HepG2 (cell line): ENCODE measurements at regions not wholly inside any gene's neighbourhood (a gene's known extent, or its start where the extent isn't known, plus 50 kb on each side); places are given as distances from the start of the nearest gene placed in this dataset.

Experiments used
- CREB1 ChIP-seq, 2 experiments: fragments of 450-650 bp in 1 of 2; IDR thresholded peaks; 2 replicates each; pipeline ENCODE4 v1.6.1; 2016 to 2017; ENCODE audit warnings: control low read depth in 1 of 2, mild to moderate bottlenecking in 1 of 2, missing compliant biosample characterization in 1 of 2, missing genetic modification characterization in 1 of 2
- EZH2 ChIP-seq: conservative IDR thresholded peaks from 2 replicates; pipeline ENCODE4 v1.6.1; 2012; ENCODE audit warnings: mild to moderate bottlenecking, low read depth, low read length, moderate library complexity
- HCFC1 ChIP-seq: fragments of 150-350 bp; IDR thresholded peaks from 2 replicates; pipeline ENCODE4 v1.6.1; 2014; ENCODE audit warnings: low read depth, low read length
- PHF8 ChIP-seq: sonication (generic); formaldehyde crosslinking; IDR thresholded peaks from 2 replicates; pipeline ENCODE4 v1.5.0; 2020; ENCODE audit warnings: missing genetic modification reagents
- ZBTB8A ChIP-seq: sonication (generic); formaldehyde crosslinking; IDR thresholded peaks from 2 replicates; pipeline ENCODE4 v1.4.0; 2020; ENCODE audit warnings: mild to moderate bottlenecking, low read depth, missing genetic modification reagents, borderline replicate concordance
- TF ChIP-seq, protein P1 (sequence below): sonication (generic); formaldehyde crosslinking; IDR thresholded peaks from 2 replicates; pipeline ENCODE4 v1.4.0; 2020; ENCODE audit warnings: missing genetic modification reagents
- TF ChIP-seq, protein P2 (sequence below): sonication (generic); formaldehyde crosslinking; IDR thresholded peaks from 2 replicates; pipeline ENCODE4 v1.4.0; 2020; ENCODE audit warnings: missing genetic modification reagents
- TF ChIP-seq, protein P3 (sequence below): sonication (generic); formaldehyde crosslinking; conservative IDR thresholded peaks from 2 replicates; pipeline ENCODE4 v1.8.1; 2023; ENCODE audit warnings: missing genetic modification reagents
- TF ChIP-seq, protein P4 (sequence below): sonication (generic); formaldehyde crosslinking; IDR thresholded peaks from 2 replicates; pipeline ENCODE4 v1.4.0; 2020; ENCODE audit warnings: missing genetic modification reagents
- TF ChIP-seq, protein P5 (sequence below): sonication (generic); formaldehyde crosslinking; IDR thresholded peaks from 2 replicates; pipeline ENCODE4 v1.5.0; 2020; ENCODE audit warnings: mild to moderate bottlenecking, missing genetic modification reagents, moderate library complexity
- TF ChIP-seq, protein P6 (sequence below): sonication (generic); formaldehyde crosslinking; IDR thresholded peaks from 2 replicates; pipeline ENCODE4 v1.4.0; 2020; ENCODE audit warnings: missing genetic modification reagents, borderline replicate concordance

DNA sequence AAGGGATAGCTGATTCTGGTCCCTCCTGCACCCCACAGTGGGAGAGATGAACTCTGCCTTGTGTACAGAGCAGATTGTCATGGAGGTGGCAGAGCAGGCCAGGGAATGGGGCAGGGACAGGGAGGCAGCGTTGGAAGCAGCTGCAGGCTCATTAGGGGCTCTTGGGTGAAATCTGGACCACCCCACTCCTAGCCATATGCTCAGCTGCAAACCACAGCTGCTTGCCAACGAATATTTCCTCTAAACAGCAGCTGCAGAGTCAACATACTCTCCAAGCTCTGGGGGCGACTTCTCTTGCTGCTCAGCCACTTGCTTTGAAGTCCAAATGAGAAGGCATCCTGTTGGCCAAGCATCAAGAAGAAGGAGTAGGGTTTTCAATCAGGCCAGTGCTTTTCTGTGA lies 302.3 kb upstream of the AUTS2 start:
- TF ChIP-seq, protein P1, sequence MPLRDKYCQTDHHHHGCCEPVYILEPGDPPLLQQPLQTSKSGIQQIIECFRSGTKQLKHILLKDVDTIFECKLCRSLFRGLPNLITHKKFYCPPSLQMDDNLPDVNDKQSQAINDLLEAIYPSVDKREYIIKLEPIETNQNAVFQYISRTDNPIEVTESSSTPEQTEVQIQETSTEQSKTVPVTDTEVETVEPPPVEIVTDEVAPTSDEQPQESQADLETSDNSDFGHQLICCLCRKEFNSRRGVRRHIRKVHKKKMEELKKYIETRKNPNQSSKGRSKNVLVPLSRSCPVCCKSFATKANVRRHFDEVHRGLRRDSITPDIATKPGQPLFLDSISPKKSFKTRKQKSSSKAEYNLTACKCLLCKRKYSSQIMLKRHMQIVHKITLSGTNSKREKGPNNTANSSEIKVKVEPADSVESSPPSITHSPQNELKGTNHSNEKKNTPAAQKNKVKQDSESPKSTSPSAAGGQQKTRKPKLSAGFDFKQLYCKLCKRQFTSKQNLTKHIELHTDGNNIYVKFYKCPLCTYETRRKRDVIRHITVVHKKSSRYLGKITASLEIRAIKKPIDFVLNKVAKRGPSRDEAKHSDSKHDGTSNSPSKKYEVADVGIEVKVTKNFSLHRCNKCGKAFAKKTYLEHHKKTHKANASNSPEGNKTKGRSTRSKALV (CRISPR knock-in tag) = no peak
- TF ChIP-seq, protein P2, sequence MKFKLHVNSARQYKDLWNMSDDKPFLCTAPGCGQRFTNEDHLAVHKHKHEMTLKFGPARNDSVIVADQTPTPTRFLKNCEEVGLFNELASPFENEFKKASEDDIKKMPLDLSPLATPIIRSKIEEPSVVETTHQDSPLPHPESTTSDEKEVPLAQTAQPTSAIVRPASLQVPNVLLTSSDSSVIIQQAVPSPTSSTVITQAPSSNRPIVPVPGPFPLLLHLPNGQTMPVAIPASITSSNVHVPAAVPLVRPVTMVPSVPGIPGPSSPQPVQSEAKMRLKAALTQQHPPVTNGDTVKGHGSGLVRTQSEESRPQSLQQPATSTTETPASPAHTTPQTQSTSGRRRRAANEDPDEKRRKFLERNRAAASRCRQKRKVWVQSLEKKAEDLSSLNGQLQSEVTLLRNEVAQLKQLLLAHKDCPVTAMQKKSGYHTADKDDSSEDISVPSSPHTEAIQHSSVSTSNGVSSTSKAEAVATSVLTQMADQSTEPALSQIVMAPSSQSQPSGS (CRISPR knock-in tag) = no peak
- no peak for TF ChIP-seq CREB1 (IDR thresholded peaks at IDR 0.05)
- TF ChIP-seq CREB1 (CRISPR knock-in tag; IDR thresholded peaks at IDR 0.05) = no peak
- TF ChIP-seq, protein P3, sequence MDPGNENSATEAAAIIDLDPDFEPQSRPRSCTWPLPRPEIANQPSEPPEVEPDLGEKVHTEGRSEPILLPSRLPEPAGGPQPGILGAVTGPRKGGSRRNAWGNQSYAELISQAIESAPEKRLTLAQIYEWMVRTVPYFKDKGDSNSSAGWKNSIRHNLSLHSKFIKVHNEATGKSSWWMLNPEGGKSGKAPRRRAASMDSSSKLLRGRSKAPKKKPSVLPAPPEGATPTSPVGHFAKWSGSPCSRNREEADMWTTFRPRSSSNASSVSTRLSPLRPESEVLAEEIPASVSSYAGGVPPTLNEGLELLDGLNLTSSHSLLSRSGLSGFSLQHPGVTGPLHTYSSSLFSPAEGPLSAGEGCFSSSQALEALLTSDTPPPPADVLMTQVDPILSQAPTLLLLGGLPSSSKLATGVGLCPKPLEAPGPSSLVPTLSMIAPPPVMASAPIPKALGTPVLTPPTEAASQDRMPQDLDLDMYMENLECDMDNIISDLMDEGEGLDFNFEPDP = no peak
- TF ChIP-seq, protein P4, sequence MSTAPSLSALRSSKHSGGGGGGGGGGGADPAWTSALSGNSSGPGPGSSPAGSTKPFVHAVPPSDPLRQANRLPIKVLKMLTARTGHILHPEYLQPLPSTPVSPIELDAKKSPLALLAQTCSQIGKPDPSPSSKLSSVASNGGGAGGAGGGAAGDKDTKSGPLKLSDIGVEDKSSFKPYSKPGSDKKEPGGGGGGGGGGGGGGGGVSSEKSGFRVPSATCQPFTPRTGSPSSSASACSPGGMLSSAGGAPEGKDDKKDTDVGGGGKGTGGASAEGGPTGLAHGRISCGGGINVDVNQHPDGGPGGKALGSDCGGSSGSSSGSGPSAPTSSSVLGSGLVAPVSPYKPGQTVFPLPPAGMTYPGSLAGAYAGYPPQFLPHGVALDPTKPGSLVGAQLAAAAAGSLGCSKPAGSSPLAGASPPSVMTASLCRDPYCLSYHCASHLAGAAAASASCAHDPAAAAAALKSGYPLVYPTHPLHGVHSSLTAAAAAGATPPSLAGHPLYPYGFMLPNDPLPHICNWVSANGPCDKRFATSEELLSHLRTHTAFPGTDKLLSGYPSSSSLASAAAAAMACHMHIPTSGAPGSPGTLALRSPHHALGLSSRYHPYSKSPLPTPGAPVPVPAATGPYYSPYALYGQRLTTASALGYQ (CRISPR knock-in tag) = no peak
- no peak for TF ChIP-seq PHF8 (CRISPR knock-in tag)
- no peak for TF ChIP-seq HCFC1
- TF ChIP-seq, protein P5, sequence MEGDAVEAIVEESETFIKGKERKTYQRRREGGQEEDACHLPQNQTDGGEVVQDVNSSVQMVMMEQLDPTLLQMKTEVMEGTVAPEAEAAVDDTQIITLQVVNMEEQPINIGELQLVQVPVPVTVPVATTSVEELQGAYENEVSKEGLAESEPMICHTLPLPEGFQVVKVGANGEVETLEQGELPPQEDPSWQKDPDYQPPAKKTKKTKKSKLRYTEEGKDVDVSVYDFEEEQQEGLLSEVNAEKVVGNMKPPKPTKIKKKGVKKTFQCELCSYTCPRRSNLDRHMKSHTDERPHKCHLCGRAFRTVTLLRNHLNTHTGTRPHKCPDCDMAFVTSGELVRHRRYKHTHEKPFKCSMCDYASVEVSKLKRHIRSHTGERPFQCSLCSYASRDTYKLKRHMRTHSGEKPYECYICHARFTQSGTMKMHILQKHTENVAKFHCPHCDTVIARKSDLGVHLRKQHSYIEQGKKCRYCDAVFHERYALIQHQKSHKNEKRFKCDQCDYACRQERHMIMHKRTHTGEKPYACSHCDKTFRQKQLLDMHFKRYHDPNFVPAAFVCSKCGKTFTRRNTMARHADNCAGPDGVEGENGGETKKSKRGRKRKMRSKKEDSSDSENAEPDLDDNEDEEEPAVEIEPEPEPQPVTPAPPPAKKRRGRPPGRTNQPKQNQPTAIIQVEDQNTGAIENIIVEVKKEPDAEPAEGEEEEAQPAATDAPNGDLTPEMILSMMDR (CRISPR knock-in tag) = no peak
- no peak for TF ChIP-seq ZBTB8A (CRISPR knock-in tag)
- no peak for TF ChIP-seq EZH2
- TF ChIP-seq, protein P6, sequence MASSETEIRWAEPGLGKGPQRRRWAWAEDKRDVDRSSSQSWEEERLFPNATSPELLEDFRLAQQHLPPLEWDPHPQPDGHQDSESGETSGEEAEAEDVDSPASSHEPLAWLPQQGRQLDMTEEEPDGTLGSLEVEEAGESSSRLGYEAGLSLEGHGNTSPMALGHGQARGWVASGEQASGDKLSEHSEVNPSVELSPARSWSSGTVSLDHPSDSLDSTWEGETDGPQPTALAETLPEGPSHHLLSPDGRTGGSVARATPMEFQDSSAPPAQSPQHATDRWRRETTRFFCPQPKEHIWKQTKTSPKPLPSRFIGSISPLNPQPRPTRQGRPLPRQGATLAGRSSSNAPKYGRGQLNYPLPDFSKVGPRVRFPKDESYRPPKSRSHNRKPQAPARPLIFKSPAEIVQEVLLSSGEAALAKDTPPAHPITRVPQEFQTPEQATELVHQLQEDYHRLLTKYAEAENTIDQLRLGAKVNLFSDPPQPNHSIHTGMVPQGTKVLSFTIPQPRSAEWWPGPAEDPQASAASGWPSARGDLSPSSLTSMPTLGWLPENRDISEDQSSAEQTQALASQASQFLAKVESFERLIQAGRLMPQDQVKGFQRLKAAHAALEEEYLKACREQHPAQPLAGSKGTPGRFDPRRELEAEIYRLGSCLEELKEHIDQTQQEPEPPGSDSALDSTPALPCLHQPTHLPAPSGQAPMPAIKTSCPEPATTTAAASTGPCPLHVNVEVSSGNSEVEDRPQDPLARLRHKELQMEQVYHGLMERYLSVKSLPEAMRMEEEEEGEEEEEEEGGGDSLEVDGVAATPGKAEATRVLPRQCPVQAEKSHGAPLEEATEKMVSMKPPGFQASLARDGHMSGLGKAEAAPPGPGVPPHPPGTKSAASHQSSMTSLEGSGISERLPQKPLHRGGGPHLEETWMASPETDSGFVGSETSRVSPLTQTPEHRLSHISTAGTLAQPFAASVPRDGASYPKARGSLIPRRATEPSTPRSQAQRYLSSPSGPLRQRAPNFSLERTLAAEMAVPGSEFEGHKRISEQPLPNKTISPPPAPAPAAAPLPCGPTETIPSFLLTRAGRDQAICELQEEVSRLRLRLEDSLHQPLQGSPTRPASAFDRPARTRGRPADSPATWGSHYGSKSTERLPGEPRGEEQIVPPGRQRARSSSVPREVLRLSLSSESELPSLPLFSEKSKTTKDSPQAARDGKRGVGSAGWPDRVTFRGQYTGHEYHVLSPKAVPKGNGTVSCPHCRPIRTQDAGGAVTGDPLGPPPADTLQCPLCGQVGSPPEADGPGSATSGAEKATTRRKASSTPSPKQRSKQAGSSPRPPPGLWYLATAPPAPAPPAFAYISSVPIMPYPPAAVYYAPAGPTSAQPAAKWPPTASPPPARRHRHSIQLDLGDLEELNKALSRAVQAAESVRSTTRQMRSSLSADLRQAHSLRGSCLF (CRISPR knock-in tag) = no peak
